Common myeloid progenitor, CD34-positive (primary cell): ENCODE measurements at regions not wholly inside any gene's neighbourhood (a gene's known extent, or its start where the extent isn't known, plus 50 kb on each side); places are given as distances from the start of the nearest gene placed in this dataset.

ENCODE experiments used
- CTCF ChIA-PET: fragments of 350-600 bp; sonication (Branson Sonifier 250); formaldehyde crosslinking; loops from one replicate; lab custom pipeline; 2021; ENCODE audit warnings: antibody characterized with exemption; lab: Charles Lee
- POLR2A ChIA-PET: fragments of 350-600 bp; sonication (Branson Sonifier 250); formaldehyde crosslinking; loops from one replicate; lab custom pipeline; 2021; ENCODE audit warnings: antibody characterized with exemption; lab: Charles Lee
- DNase-seq, 3 donors: peaks; one replicate each; pipeline versions ENCODE4 v3.0.0 to v3.0.0-alpha.2; 2013
- H3K27ac ChIP-seq, 2 experiments: 1 replicate in 1 of 2; 2 replicates in 1 of 2; pipeline ENCODE4 v1.7.0; 2013; ENCODE audit warnings: inconsistent platforms in 2 of 2, low read length in 2 of 2, mild to moderate bottlenecking in 2 of 2, low read depth in 1 of 2, moderate library complexity in 1 of 2; ENCODE audit not compliant: severe bottlenecking in 2 of 2, insufficient read depth in 1 of 2, poor library complexity in 1 of 2
- H3K27me3 ChIP-seq, 5 experiments: replicated peaks in 2 of 5; 1 replicate in 3 of 5; 2 replicates in 2 of 5; pipeline versions ENCODE4 v1.6.1 to v1.7.0; 2013; ENCODE audit warnings: low read length in 4 of 5, mild to moderate bottlenecking in 2 of 5, moderate library complexity in 2 of 5, inconsistent platforms in 1 of 5; ENCODE audit not compliant: insufficient read depth in 5 of 5, control insufficient read depth in 4 of 5
- H3K36me3 ChIP-seq, 4 experiments: 1 replicate in 2 of 4; 2 replicates in 2 of 4; pipeline versions ENCODE4 v1.6.1 to v1.7.0; 2013; ENCODE audit warnings: low read length in 3 of 4, control low read depth in 1 of 4, mild to moderate bottlenecking in 1 of 4; ENCODE audit not compliant: control insufficient read depth in 4 of 4, insufficient read depth in 4 of 4
- H3K4me1 ChIP-seq, 4 experiments: 1 replicate in 3 of 4; 2 replicates in 1 of 4; pipeline versions ENCODE4 v1.6.1 to v1.7.1; 2013; ENCODE audit warnings: low read length in 3 of 4, mild to moderate bottlenecking in 3 of 4, control low read depth in 1 of 4, inconsistent platforms in 1 of 4, moderate library complexity in 1 of 4; ENCODE audit not compliant: control insufficient read depth in 4 of 4, insufficient read depth in 4 of 4; ENCODE audit errors: control extremely low read depth in 1 of 4
- H3K4me3 ChIP-seq, 7 experiments: 1 replicate in 4 of 7; 2 replicates in 3 of 7; pipeline versions ENCODE4 v1.5.1 to v1.7.0; 2013; ENCODE audit warnings: mild to moderate bottlenecking in 7 of 7, low read length in 6 of 7, moderate library complexity in 6 of 7, inconsistent platforms in 2 of 7, low read depth in 2 of 7, control low read depth in 1 of 7; ENCODE audit not compliant: insufficient read depth in 4 of 7, control insufficient read depth in 1 of 7; ENCODE audit errors: extremely low read depth in 1 of 7
- H3K9me3 ChIP-seq, 5 experiments: 1 replicate in 4 of 5; 2 replicates in 1 of 5; pipeline versions ENCODE4 v1.6.1 to v1.7.1; 2013; ENCODE audit warnings: low read length in 4 of 5, mild to moderate bottlenecking in 2 of 5, inconsistent platforms in 1 of 5, low read depth in 1 of 5, moderate library complexity in 1 of 5; ENCODE audit not compliant: control insufficient read depth in 4 of 5, insufficient read depth in 2 of 5; ENCODE audit errors: control extremely low read depth in 1 of 5
- WGBS: methylation state at CpG from one replicate; pipeline ENCODE4 v1.1.5; 2013; ENCODE audit not compliant: insufficient coverage; 5-methylcytosine and 5-hydroxymethylcytosine counted together

DNA sequence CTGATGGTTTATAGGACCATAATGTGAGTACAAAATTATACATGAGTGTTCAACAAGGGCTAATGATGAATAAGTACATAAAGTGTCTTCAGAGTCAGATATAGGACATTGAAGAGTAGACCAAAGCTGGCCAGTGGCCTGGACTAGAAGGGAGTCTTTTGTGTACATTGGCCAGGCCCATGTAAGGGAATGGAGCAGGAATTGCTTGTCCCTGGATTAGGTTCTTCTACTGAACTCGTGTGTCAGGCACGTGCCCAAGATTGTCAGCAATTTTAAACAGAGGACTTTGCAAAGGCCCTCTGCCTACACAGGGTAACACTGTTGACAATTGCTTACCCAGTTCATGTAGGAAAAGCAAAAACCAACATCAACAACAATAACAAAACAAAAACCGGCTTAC lies 196.0 kb upstream of the SEL1L start:
- H3K27ac ChIP-seq: no peak overlapping the region
- H3K27me3 ChIP-seq: no peaks in the 10 kb centered on the region
- no peaks in the 10 kb centered on the region for H3K9me3 ChIP-seq
- no peak overlapping the region for H3K4me3 ChIP-seq
- DNase-seq: no peak
- H3K4me1 ChIP-seq: peaks cover 0 to 5% (median 2%) of the 10 kb centered on the region in 4 experiments
- ChIA-PET POLR2A (no interaction called here), CTCF (no interaction called here)
- no peaks in the 10 kb centered on the region for H3K36me3 ChIP-seq
- 100% methylated on average over 2 of the region's 3 CpGs for WGBS

DNA sequence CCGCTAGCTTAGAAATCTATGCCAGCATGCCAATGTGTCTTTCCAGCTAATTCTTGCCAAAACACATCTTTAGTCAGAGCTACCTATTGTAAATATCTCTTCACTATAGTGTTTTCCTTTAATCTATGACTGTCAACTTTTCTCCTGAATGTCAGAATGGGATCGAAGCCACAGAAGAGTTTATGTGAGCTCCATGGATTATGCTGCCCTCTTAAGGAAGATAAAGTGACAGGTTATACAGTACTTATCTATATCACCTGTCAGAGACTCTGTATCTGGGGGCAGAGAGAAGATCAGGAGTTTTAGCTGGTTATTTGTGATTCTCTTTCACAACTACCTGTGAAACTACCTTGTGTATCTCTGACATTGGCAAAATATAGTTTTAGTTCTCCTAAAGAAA lies 204.3 kb upstream of the SEL1L start:
- no peaks in the 10 kb centered on the region for H3K27me3 ChIP-seq
- POLR2A ChIA-PET: no interaction called here
- WGBS: 100% methylated on average over 1 of the region's 2 CpGs
- DNase-seq: no peak
- H3K4me3 ChIP-seq: no peak overlapping the region
- no peaks in the 10 kb centered on the region for H3K36me3 ChIP-seq
- H3K27ac ChIP-seq: no peak overlapping the region
- CTCF ChIA-PET: no interaction called here
- H3K9me3 ChIP-seq: no peaks in the 10 kb centered on the region
- H3K4me1 ChIP-seq: no peaks in the 10 kb centered on the region

GRCh38 chr14:81738946-81739659 lies 205.4 kb upstream of the SEL1L start:
- POLR2A ChIA-PET: interaction anchor here (0.6 kb wide), 1 partner anchor 15 kb away, joined by 4 read pairs; no protein-coding TSS in a partner anchor
- no peak overlapping the region for H3K27ac ChIP-seq
- 100% methylated on average over 1 of the region's 4 CpGs for WGBS
- no peaks in the 10 kb centered on the region for H3K27me3 ChIP-seq
- no peaks in the 10 kb centered on the region for H3K36me3 ChIP-seq
- CTCF ChIA-PET: no interaction called here
- no peaks in the 10 kb centered on the region for H3K9me3 ChIP-seq
- H3K4me3 ChIP-seq: no peak overlapping the region
- no peak for DNase-seq
- H3K4me1 ChIP-seq: no peaks in the 10 kb centered on the region

GRCh38 chr14:81743605-81744004 lies 210.0 kb upstream of the SEL1L start:
- DNase-seq: no peak
- no CpG with 5 or more reads among the region's 1 CpG for WGBS
- no peaks in the 10 kb centered on the region for H3K4me1 ChIP-seq
- H3K27me3 ChIP-seq: no peaks in the 10 kb centered on the region
- ChIA-PET CTCF (no interaction called here), POLR2A (no interaction called here)
- no peak overlapping the region for H3K4me3 ChIP-seq
- no peaks in the 10 kb centered on the region for H3K9me3 ChIP-seq
- H3K27ac ChIP-seq: no peak overlapping the region
- no peaks in the 10 kb centered on the region for H3K36me3 ChIP-seq

GRCh38 chr14:81751198-81751597 lies 217.5 kb upstream of the SEL1L start:
- Histone ChIP-seq H3K27ac (no peak overlapping the region), H3K27me3 (no peaks in the 10 kb centered on the region), H3K4me1 (no peaks in the 10 kb centered on the region), H3K36me3 (no peaks in the 10 kb centered on the region), H3K4me3 (no peak overlapping the region), H3K9me3 (no peaks in the 10 kb centered on the region)
- CTCF ChIA-PET: no interaction called here
- WGBS: 89% methylated on average over 1 of the region's 2 CpGs
- POLR2A ChIA-PET: no interaction called here
- no peak for DNase-seq

DNA sequence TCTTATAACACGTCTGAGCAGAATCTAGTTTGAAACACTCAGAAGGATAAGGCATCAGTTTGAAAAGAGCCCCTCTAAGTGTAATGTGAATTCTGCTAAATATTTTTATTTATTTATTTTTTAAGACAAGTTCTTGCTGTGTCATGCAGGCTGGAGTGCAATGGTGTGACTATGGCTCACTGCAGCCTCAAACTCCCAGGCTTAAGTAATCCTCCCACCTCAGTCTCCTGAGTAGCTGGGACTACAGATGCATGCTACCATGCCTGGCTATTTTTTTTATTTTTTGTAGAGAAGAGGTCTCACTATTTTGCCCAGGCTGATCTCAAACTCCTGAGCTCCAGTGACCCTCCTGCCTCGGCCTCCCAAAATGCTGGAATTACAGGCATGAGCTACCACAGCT lies 225.9 kb upstream of the SEL1L start:
- no peak overlapping the region for H3K27ac ChIP-seq
- H3K4me3 ChIP-seq: no peak overlapping the region
- POLR2A ChIA-PET: no interaction called here
- DNase-seq: no peak
- H3K27me3 ChIP-seq: no peaks in the 10 kb centered on the region
- no peaks in the 10 kb centered on the region for H3K36me3 ChIP-seq
- H3K9me3 ChIP-seq: no peaks in the 10 kb centered on the region
- CTCF ChIA-PET: no interaction called here
- 100% methylated on average over 1 of the region's 2 CpGs for WGBS
- no peaks in the 10 kb centered on the region for H3K4me1 ChIP-seq

GRCh38 chr14:81765651-81766275 lies 232.1 kb upstream of the SEL1L start:
- CTCF ChIA-PET: no interaction called here

More at GRCh38 chr14:81765651-81766275, 232.1 kb upstream of the SEL1L start:
- H3K4me1 ChIP-seq: peaks cover 0 to 19% (median 2%) of the 10 kb centered on the region in 4 experiments
- H3K36me3 ChIP-seq: no peaks in the 10 kb centered on the region
- H3K9me3 ChIP-seq: no peaks in the 10 kb centered on the region
- peak in 2 of 3 donors; percentile 52 to 69 for DNase-seq
- POLR2A ChIA-PET: no interaction called here
- H3K4me3 ChIP-seq: peak overlapping the region in 1 of 7 experiments; percentile 11
- no CpG with 5 or more reads among the region's 3 CpGs for WGBS
- peak overlapping the region in 1 of 2 experiments; percentile 16 for H3K27ac ChIP-seq
- H3K27me3 ChIP-seq: no peaks in the 10 kb centered on the region
